HG02870 (cell line): ENCODE measurements at regions not wholly inside any gene's neighbourhood (a gene's known extent, or its start where the extent isn't known, plus 50 kb on each side); places are given as distances from the start of the nearest gene placed in this dataset.
"Not testable (repeated sequence)": the region's sequence is repeated elsewhere in the genome, so short reads cannot be mapped to it uniquely, and the experiment has no call there.

Experiments used
- ATAC-seq: cut with Tn5 transposase; IDR thresholded peaks from one replicate; pipeline ENCODE4 v1.9.1; 2021; ENCODE audit warnings: mild to moderate bottlenecking, moderate library complexity; ENCODE audit not compliant: unreplicated experiment

- ATAC-seq, result no peak
Measured at GRCh38 chr6:114862819-114863218, 520.0 kb upstream of the HS3ST5 start.

DNA sequence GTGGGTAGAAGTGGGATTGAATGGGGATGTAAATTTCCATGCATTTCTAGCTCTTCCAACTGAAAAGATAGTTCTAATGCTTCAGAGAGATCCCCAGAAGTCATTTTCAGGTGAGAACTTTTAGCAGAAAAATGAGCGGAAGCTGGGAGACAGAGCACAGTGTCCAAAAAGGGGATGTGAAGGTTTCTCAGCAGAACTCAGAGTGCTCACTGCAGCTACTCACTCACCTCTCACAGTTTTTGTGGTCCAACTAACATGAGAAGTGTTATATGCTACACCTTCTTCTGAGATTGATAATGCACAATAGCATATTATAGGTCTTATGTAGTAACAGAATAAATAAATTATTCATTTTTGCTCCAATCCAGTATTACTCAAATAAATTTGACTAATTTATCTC lies 519.2 kb upstream of the HS3ST5 start:
- ATAC-seq, result no peak

GRCh38 chr6:114844359-114844758 lies 501.5 kb upstream of the HS3ST5 start:
- no peak for ATAC-seq

- no peak for ATAC-seq
Measured at GRCh38 chr6:114839019-114839418, 496.2 kb upstream of the HS3ST5 start.

GRCh38 chr6:114833211-114833610 lies 490.4 kb upstream of the HS3ST5 start:
- no peak for ATAC-seq

- ATAC-seq, result no peak
Measured at GRCh38 chr6:114830515-114830914, 487.7 kb upstream of the HS3ST5 start.

- ATAC-seq, result no peak
Measured at GRCh38 chr6:114827135-114827534, 484.3 kb upstream of the HS3ST5 start.

DNA sequence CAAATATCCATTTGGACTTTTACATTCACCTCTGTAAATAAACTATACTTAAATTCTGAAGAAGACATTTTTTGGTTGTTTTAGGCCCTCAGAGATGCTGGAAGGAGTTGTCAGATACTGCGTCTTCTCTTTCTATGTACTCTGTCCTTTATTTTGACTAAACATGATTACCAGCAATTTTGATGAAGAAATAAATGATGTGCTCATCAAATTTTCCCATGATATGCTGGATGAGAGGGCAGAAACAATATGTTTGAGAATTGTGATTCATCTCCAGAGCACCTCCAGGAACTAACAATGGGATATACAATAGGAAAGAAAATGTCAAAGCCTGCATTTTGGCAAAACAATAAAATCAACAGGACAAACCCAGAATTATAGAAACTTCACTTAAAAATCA lies 481.6 kb upstream of the HS3ST5 start:
- ATAC-seq, result no peak

- peak; percentile 38 for ATAC-seq
Measured at GRCh38 chr6:114816678-114817077, 473.9 kb upstream of the HS3ST5 start.

GRCh38 chr6:114810468-114810867 lies 467.6 kb upstream of the HS3ST5 start:
- ATAC-seq, result no peak

DNA sequence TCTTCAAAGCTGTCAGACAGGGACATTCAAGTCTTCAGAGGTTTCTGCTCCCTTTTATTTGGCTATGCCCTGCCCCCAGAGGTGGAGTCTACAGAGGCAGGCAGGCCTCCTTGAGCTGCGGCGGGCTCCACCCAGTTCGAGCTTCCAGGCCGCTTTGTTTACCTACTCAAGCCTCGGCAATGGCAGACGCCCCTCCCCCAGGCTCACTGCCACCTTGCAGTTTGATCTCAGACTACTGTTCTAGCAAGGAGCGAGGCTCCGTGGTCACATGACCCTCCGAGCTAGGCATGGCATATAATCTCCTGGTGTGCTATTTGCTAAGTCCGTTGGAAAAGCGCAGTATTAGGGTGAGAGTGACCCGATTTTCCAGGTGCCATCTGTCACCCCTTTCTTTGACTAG lies 462.6 kb upstream of the HS3ST5 start:
- not testable (repeated sequence) for ATAC-seq

- ATAC-seq, result no peak
Measured at GRCh38 chr6:114796576-114796975, 453.8 kb upstream of the HS3ST5 start.

- no peak for ATAC-seq
Measured at GRCh38 chr6:114793428-114793827, 450.6 kb upstream of the HS3ST5 start.

DNA sequence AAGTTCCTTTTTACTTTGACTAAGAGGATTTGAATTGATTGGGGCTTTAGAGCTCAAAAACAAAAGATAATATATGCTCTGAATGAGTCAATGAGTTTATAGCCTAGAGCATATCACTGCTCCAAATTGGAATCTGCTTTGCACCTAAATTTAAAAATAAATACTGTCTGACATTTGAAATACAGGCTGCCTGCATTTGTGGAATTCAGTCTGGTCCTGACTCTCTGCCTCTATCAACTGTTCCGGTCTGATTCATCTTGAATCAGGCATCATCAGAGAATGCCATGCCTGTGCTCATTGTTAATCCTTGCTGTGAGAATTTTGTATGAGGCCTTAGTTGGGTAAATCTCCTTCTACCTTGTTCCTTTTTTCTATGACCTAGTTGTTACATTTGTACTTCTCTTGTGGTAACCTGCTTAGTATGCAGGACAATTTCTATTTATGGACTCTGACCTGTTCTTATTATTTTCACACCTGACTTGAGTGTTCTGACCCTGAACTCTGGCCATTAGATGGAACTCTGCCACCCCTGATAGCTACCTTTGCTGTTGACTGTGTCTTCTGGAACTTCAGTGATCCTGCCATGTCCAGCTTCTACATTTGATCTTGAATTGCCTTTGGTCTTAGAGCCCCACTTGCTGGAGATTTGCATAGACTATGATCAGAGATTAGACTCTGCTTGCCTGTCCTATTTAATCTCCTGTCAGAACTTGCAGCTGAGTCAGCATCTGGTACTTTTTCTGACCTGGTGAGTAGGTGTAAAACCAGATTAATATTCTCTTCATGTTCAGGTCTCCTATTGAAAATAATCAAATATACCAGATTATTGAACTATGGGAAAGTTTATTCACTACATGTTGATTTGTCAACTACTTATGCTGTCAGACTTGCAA lies 442.7 kb upstream of the HS3ST5 start:
- peak; percentile 51 for ATAC-seq

DNA sequence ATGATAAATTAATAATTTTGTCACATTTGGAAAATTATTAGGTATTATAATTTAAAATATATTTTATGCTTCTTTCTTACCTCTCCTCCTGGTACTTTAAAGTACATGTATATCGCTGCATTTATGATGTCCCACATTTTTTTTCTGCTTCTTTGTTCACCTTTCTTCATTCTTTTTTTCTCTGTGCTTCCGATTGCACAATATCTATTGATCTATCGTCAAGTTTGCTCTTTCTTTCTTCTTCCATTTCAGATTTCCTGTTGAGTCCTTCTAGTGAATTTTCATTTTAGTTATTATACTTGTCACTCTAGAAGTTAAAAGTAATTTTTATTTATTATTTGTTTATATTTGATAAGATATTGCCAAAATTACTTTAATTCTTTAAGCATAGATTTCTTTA lies 441.0 kb upstream of the HS3ST5 start:
- no peak for ATAC-seq

GRCh38 chr6:114783083-114783482 lies 440.3 kb upstream of the HS3ST5 start:
- no peak for ATAC-seq

GRCh38 chr6:114764866-114765265 lies 422.0 kb upstream of the HS3ST5 start:
- no peak for ATAC-seq

- ATAC-seq, result no peak
Measured at GRCh38 chr6:114762145-114762544, 419.3 kb upstream of the HS3ST5 start.

DNA sequence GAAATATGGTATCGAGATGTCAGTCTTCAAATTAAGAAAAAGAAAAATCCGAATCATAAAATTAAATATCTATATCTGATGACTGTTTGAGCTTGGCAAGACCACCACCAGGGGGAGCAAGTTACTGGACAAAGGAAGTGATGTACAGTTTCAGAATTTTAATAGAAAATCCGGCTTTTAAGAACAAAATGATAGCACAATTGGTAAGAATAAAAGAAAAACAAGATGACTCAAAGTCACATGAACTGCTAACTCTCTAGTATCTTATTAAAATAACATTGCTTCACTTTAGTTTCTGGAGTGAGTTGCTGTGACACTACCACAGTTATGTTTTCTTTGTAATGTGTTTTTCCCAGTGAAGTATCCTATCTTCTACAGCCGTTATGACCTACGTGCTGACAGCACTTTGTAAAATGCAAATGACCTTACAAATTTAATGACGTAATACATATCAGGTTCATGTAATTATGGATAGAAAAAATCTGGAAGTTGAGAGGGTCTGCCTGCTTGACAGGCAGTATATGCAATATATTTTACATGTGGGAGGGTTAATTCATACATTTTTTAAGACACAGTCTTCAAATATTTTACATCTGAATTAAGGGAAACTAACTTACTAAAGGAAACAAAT lies 405.3 kb upstream of the HS3ST5 start:
- ATAC-seq, result no peak

- no peak for ATAC-seq
Measured at GRCh38 chr6:114740547-114740946, 397.7 kb upstream of the HS3ST5 start.

DNA sequence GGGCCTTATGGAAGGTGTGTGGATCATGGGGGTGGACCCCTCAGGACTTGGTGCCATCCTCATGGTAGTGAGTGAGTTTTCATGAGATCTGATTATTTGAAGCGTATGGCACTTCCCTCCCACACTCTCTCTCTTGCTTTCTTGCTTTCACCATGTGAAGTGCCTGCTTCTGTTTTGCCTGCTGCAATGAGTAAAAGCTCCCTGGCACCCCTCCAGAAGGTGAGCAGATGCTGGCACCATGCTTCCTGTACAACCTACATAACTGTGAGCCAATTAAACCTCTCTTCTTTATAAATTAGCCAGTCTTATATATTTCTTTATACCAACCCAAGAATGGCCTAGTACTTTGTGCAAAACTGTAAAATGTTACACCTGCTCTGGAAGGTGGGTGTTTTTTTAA lies 396.8 kb upstream of the HS3ST5 start:
- ATAC-seq, result no peak

- no peak for ATAC-seq
Measured at GRCh38 chr6:114735025-114735735, 392.4 kb upstream of the HS3ST5 start.
